ENCODE measurements at regions not wholly inside any gene's neighbourhood (a gene's known extent, or its start where the extent isn't known, plus 50 kb on each side); places are given as distances from the start of the nearest gene placed in this dataset.
"Not testable (repeated sequence)": the region's sequence is repeated elsewhere in the genome, so short reads cannot be mapped to it uniquely, and the experiment has no call there.

- DNase-seq (ENCODE audit: low read depth): peak; percentile 98
Measured at GRCh38 chr4:3955321-3956164, 189.4 kb downstream of the ADRA2C start.

- DNase-seq (ENCODE audit: low read depth): not testable (repeated sequence)
Measured at GRCh38 chr4:3956165-3956867, 190.1 kb downstream of the ADRA2C start.

- DNase-seq (ENCODE audit: low read depth): not testable (repeated sequence)
Measured at GRCh38 chr4:3961091-3961672, 195.0 kb downstream of the ADRA2C start.

GRCh38 chr4:3964572-3965278, 198.5 kb downstream of the ADRA2C start:
- DNase-seq (ENCODE audit: low read depth): not testable (repeated sequence)

- DNase-seq (ENCODE audit: low read depth): not testable (repeated sequence)
Measured at GRCh38 chr4:3967204-3967603, 201.0 kb downstream of the ADRA2C start.

GRCh38 chr4:3972626-3973025, 206.4 kb downstream of the ADRA2C start:
- not testable (repeated sequence) for DNase-seq (ENCODE audit: low read depth)

GRCh38 chr4:3973581-3974200, 207.5 kb downstream of the ADRA2C start:
- not testable (repeated sequence) for DNase-seq (ENCODE audit: low read depth)

GRCh38 chr4:3983518-3984125, 217.4 kb downstream of the ADRA2C start:
- DNase-seq (ENCODE audit: low read depth): not testable (repeated sequence)

- DNase-seq (ENCODE audit: low read depth): not testable (repeated sequence)
Measured at GRCh38 chr4:3984796-3985195, 218.6 kb downstream of the ADRA2C start.

GRCh38 chr4:3986412-3986811, 220.2 kb downstream of the ADRA2C start:
- not testable (repeated sequence) for DNase-seq (ENCODE audit: low read depth)

GRCh38 chr4:3997386-3997785, 229.3 kb downstream of the OTOP1 start:
- not testable (repeated sequence) for DNase-seq (ENCODE audit: low read depth)

- DNase-seq (ENCODE audit: low read depth): not testable (repeated sequence)
Measured at GRCh38 chr4:4004036-4004435, 222.7 kb downstream of the OTOP1 start.

- DNase-seq (ENCODE audit: low read depth): not testable (repeated sequence)
Measured at GRCh38 chr4:4004702-4005101, 222.0 kb downstream of the OTOP1 start.

GRCh38 chr4:4006356-4006755, 220.4 kb downstream of the OTOP1 start:
- DNase-seq (ENCODE audit: low read depth): not testable (repeated sequence)

- DNase-seq (ENCODE audit: low read depth): not testable (repeated sequence)
Measured at GRCh38 chr4:4019071-4019470, 207.7 kb downstream of the OTOP1 start.

- not testable (repeated sequence) for DNase-seq (ENCODE audit: low read depth)
Measured at GRCh38 chr4:4021161-4021560, 205.6 kb downstream of the OTOP1 start.

- not testable (repeated sequence) for DNase-seq (ENCODE audit: low read depth)
Measured at GRCh38 chr4:4026708-4027107, 200.0 kb downstream of the OTOP1 start.

GRCh38 chr4:4028752-4029151, 198.0 kb downstream of the OTOP1 start:
- not testable (repeated sequence) for DNase-seq (ENCODE audit: low read depth)

- DNase-seq (ENCODE audit: low read depth): not testable (repeated sequence)
Measured at GRCh38 chr4:4030509-4030908, 196.2 kb downstream of the OTOP1 start.

- not testable (repeated sequence) for DNase-seq (ENCODE audit: low read depth)
Measured at GRCh38 chr4:4031446-4032135, 195.1 kb downstream of the OTOP1 start.

Data from T-helper 22 cell (primary cell).